Esophagus muscularis mucosa (tissue), 4 donors: ENCODE measurements at regions not wholly inside any gene's neighbourhood (a gene's known extent, or its start where the extent isn't known, plus 50 kb on each side); places are given as distances from the start of the nearest gene placed in this dataset.

ENCODE experiments used
- DNase-seq: peaks from one replicate; pipeline ENCODE4 v3.0.0-alpha.2; 2017; ENCODE audit errors: extremely low spot score
- H3K27ac ChIP-seq, 4 donors: fragments of 200-600 bp; sonication (generic); replicated peaks in 1 of 4; 1 replicate in 3 of 4; 2 replicates in 1 of 4; pipeline ENCODE4 v1.5.1; 2016 to 2019; ENCODE audit warnings: mild to moderate bottlenecking in 1 of 4
- H3K27me3 ChIP-seq, 4 donors: fragments of 200-600 bp; sonication (generic); one replicate each; pipeline versions ENCODE4 v1.5.1 to v1.6.0; 2016 to 2019
- H3K36me3 ChIP-seq, 4 donors: fragments of 200-600 bp; sonication (generic); one replicate each; pipeline ENCODE4 v1.5.1; 2016 to 2019
- H3K4me1 ChIP-seq, 4 donors: fragments of 200-600 bp; sonication (generic); one replicate each; pipeline ENCODE4 v1.5.1; 2016 to 2019
- H3K4me3 ChIP-seq, 4 donors: fragments of 200-600 bp; sonication (generic); 1 replicate in 2 of 4; 2 replicates in 2 of 4; pipeline ENCODE4 v1.5.1; 2016 to 2019; ENCODE audit warnings: mild to moderate bottlenecking in 4 of 4, moderate library complexity in 1 of 4
- H3K9me3 ChIP-seq, 4 donors: fragments of 200-600 bp; sonication (generic); 1 replicate in 3 of 4; 2 replicates in 1 of 4; pipeline ENCODE4 v1.5.1; 2016 to 2019
- CTCF ChIP-seq, 3 experiments: fragments of 200-600 bp in 2 of 3; fragments of 450-650 bp in 1 of 3; sonication (generic) in 2 of 3; IDR thresholded peaks; one replicate each; pipeline ENCODE4 v1.5.1; 2017 to 2019; ENCODE audit warnings: antibody characterized with exemption in 3 of 3, mild to moderate bottlenecking in 2 of 3, moderate library complexity in 1 of 3
- EP300 ChIP-seq: sonication (generic); formaldehyde crosslinking; IDR thresholded peaks from one replicate; pipeline ENCODE4 v1.6.1; 2017; ENCODE audit warnings: antibody characterized with exemption
- POLR2A ChIP-seq: fragments of 450-650 bp; IDR thresholded peaks from one replicate; pipeline ENCODE4 v1.6.1; 2017; ENCODE audit warnings: antibody characterized with exemption, moderate library complexity, mild to moderate bottlenecking, low read depth
- POLR2AphosphoS5 ChIP-seq, 2 donors: sonication (generic); formaldehyde crosslinking; IDR thresholded peaks; one replicate each; pipeline ENCODE4 v1.6.1; 2017; ENCODE audit warnings: antibody characterized with exemption in 2 of 2
- WGBS: methylation state at CpG from one replicate; pipeline ENCODE4 v1.1.5; 2018; 5-methylcytosine and 5-hydroxymethylcytosine counted together
- intact Hi-C: fragments of 100-400 bp; cut with DNase I; formaldehyde crosslinking; loops from one replicate; pipeline ENCODE4 v1.15.1; 2023

- H3K9me3 ChIP-seq, result no peaks in the 10 kb centered on the region
- no peaks in the 10 kb centered on the region for H3K36me3 ChIP-seq
- no peak overlapping the region for H3K27ac ChIP-seq
- no peak for DNase-seq
- no peak overlapping the region for H3K4me3 ChIP-seq
- no peak for TF ChIP-seq POLR2A
- TF ChIP-seq CTCF (IDR thresholded peaks at IDR 0.05), result no peak
- TF ChIP-seq POLR2AphosphoS5 (IDR thresholded peaks at IDR 0.05), result no peak
- no peak for TF ChIP-seq EP300
- peaks cover 0 to 73% (median 0%) of the 10 kb centered on the region in 4 donors for H3K27me3 ChIP-seq
- intact Hi-C loops, result no loop called here
- WGBS, result 60% methylated on average over 1 of the region's 17 CpGs
- no peaks in the 10 kb centered on the region for H3K4me1 ChIP-seq
These were observed 802.8 kb downstream of the BRD1 start for GRCh38 chr22:49024775-49025440.

- WGBS, result 85% methylated on average over 12 of the region's 38 CpGs
- H3K27ac ChIP-seq, result no peak overlapping the region
- TF ChIP-seq POLR2AphosphoS5 (IDR thresholded peaks at IDR 0.05), result no peak
- no peak for TF ChIP-seq POLR2A
- no peak for TF ChIP-seq CTCF (IDR thresholded peaks at IDR 0.05)
- no peaks in the 10 kb centered on the region for H3K36me3 ChIP-seq
- no peaks in the 10 kb centered on the region for H3K9me3 ChIP-seq
- no peak for DNase-seq
- H3K4me3 ChIP-seq, result no peak overlapping the region
- H3K4me1 ChIP-seq, result no peaks in the 10 kb centered on the region
- peaks cover 0 to 73% (median 0%) of the 10 kb centered on the region in 4 donors for H3K27me3 ChIP-seq
- intact Hi-C loops, result no loop called here
These were observed 803.5 kb downstream of the BRD1 start for GRCh38 chr22:49023879-49024774.

GRCh38 chr22:49023161-49023878 lies 804.4 kb downstream of the BRD1 start:
- peaks cover 0 to 71% (median 0%) of the 10 kb centered on the region in 4 donors for H3K27me3 ChIP-seq

GRCh38 chr22:49022816-49023160 lies 804.9 kb downstream of the BRD1 start:
- no peak for DNase-seq
- H3K9me3 ChIP-seq, result no peaks in the 10 kb centered on the region
- H3K27me3 ChIP-seq, result peaks cover 0 to 71% (median 0%) of the 10 kb centered on the region in 4 donors
- intact Hi-C loops, result no loop called here
- no peaks in the 10 kb centered on the region for H3K36me3 ChIP-seq
- no peaks in the 10 kb centered on the region for H3K4me1 ChIP-seq
- no peak for TF ChIP-seq POLR2AphosphoS5 (IDR thresholded peaks at IDR 0.05)
- no peak for TF ChIP-seq POLR2A
- TF ChIP-seq CTCF (IDR thresholded peaks at IDR 0.05), result no peak
- TF ChIP-seq EP300, result no peak
- WGBS, result no CpG with 5 or more reads among the region's 4 CpGs
- H3K4me3 ChIP-seq, result no peak overlapping the region
- H3K27ac ChIP-seq, result no peak overlapping the region

More at GRCh38 chr22:49023161-49023878, 804.4 kb downstream of the BRD1 start:
- no peak for DNase-seq
- Histone ChIP-seq H3K4me1 (no peaks in the 10 kb centered on the region), H3K36me3 (no peaks in the 10 kb centered on the region), H3K9me3 (no peaks in the 10 kb centered on the region), H3K27ac (no peak overlapping the region), H3K4me3 (no peak overlapping the region)
- WGBS, result 72% methylated on average over 19 of the region's 22 CpGs
- intact Hi-C loops, result no loop called here
- TF ChIP-seq EP300 (no peak), POLR2AphosphoS5 (IDR thresholded peaks at IDR 0.05) (no peak), POLR2A (no peak), CTCF (IDR thresholded peaks at IDR 0.05) (no peak)
